Chondrocyte (in vitro differentiated cells): ENCODE measurements at regions not wholly inside any gene's neighbourhood (a gene's known extent, or its start where the extent isn't known, plus 50 kb on each side); places are given as distances from the start of the nearest gene placed in this dataset.

Source experiments
- DNase-seq: peaks from one replicate; pipeline ENCODE4 v3.0.0; 2021; ENCODE audit warnings: mixed read lengths, low spot score
- H3K27ac Mint-ChIP-seq: one replicate; pipeline ENCODE4 v1.8.0; 2021; ENCODE audit warnings: mild to moderate bottlenecking, moderate library complexity, mixed read lengths; ENCODE audit not compliant: unreplicated experiment
- H3K27me3 Mint-ChIP-seq: 2 replicates; pipeline ENCODE4 v1.8.0; 2021; ENCODE audit warnings: low read depth, mixed read lengths
- H3K36me3 Mint-ChIP-seq: 2 replicates; pipeline ENCODE4 v1.8.0; 2021; ENCODE audit warnings: low read depth, mixed read lengths
- H3K4me1 Mint-ChIP-seq: 2 replicates; pipeline ENCODE4 v1.8.0; 2021; ENCODE audit warnings: low read depth, mild to moderate bottlenecking, mixed read lengths
- H3K4me3 Mint-ChIP-seq: one replicate; pipeline ENCODE4 v1.8.0; 2021; ENCODE audit warnings: mild to moderate bottlenecking, moderate library complexity, mixed read lengths; ENCODE audit not compliant: unreplicated experiment
- H3K9me3 Mint-ChIP-seq: 2 replicates; pipeline ENCODE4 v1.8.0; 2021; ENCODE audit warnings: low read depth, mixed read lengths
- TF ChIP-seq, protein P1 (sequence below): fragments of 200-600 bp; sonication (generic); IDR thresholded peaks from 2 replicates; pipeline ENCODE4 v1.5.0; 2021; ENCODE audit warnings: antibody characterized with exemption, mild to moderate bottlenecking, moderate library complexity

DNA sequence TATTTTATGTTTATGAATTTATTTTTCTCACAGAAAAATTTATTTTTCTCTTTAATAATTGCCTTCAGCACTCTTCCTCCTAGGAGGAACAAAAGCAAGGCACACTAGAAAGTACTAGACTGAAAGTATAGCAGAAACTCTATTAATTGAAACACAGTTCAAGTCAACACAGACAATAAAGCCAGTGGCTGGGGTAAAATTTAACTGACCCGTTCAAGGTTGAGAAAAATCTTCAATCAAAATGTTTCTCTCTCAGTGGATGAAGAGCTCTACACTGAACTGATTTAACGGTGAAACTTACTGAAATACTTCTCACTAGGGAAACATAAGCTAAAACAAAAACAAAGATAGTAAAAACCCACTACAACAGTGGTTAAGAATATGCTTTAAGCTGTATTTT lies 230.1 kb upstream of the MIR17HG start:
- peaks cover 3% of the 10 kb centered on the region for H3K9me3 Mint-ChIP-seq

DNA sequence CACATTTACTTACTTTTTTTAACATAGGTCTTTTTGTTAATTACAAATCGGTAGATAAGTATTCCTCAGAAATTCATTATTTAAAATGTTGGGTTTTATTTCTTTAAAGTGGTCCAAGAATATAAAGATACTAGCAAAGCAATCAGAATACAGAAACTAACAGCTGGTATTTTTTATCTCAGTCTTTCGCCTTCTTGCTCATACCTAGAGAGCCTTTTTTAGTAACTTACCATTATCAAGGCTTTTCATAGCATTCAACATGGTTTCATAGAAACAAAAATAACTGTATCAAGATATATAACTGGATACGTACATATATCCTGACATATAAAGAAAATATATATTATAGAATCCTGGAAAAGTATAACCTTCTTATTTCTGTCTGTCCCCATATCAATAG lies 227.8 kb upstream of the MIR17HG start:
- H3K36me3 Mint-ChIP-seq = peaks cover 3% of the 10 kb centered on the region
- DNase-seq = no peak
- H3K27me3 Mint-ChIP-seq = no peaks in the 10 kb centered on the region
- H3K27ac Mint-ChIP-seq = no peak overlapping the region
- H3K9me3 Mint-ChIP-seq = peaks cover 3% of the 10 kb centered on the region
- H3K4me3 Mint-ChIP-seq = no peak overlapping the region
- TF ChIP-seq, protein P1, sequence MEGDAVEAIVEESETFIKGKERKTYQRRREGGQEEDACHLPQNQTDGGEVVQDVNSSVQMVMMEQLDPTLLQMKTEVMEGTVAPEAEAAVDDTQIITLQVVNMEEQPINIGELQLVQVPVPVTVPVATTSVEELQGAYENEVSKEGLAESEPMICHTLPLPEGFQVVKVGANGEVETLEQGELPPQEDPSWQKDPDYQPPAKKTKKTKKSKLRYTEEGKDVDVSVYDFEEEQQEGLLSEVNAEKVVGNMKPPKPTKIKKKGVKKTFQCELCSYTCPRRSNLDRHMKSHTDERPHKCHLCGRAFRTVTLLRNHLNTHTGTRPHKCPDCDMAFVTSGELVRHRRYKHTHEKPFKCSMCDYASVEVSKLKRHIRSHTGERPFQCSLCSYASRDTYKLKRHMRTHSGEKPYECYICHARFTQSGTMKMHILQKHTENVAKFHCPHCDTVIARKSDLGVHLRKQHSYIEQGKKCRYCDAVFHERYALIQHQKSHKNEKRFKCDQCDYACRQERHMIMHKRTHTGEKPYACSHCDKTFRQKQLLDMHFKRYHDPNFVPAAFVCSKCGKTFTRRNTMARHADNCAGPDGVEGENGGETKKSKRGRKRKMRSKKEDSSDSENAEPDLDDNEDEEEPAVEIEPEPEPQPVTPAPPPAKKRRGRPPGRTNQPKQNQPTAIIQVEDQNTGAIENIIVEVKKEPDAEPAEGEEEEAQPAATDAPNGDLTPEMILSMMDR = no peak
- H3K4me1 Mint-ChIP-seq = peaks cover 13% of the 10 kb centered on the region

More for the DNA sequence above, 230.1 kb upstream of the MIR17HG start:
- no peak for DNase-seq
- TF ChIP-seq, protein P1 = no peak
- Mint-ChIP-seq H3K4me3 (no peak overlapping the region), H3K36me3 (peaks cover 3% of the 10 kb centered on the region), H3K4me1 (peaks cover 13% of the 10 kb centered on the region), H3K27me3 (no peaks in the 10 kb centered on the region), H3K27ac (no peak overlapping the region)

DNA sequence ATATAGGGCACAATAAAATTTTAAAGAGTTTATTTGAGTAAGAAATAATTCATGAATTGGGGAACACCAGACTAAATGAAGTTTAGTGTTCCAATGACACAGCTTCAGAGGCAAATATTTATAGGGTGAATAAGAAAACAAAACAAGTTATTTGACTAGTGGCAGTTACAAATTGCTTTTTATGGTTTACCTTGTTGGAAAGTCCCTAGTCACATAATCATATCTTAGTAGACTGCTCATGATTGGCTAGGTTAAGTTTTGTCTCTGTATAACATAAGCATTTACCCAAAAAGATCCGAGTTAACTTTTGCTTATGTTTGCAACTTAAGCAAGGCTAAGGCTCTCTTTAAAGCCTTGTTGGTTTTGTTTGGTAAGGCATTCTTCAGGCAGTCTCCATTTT lies 224.7 kb upstream of the MIR17HG start:
- Mint-ChIP-seq H3K4me1 (peaks cover 2% of the 10 kb centered on the region), H3K9me3 (no peaks in the 10 kb centered on the region), H3K36me3 (no peaks in the 10 kb centered on the region), H3K27me3 (no peaks in the 10 kb centered on the region), H3K27ac (no peak overlapping the region), H3K4me3 (no peak overlapping the region)
- TF ChIP-seq, protein P1 = no peak
- DNase-seq = no peak

- no peaks in the 10 kb centered on the region for H3K27me3 Mint-ChIP-seq
- DNase-seq = no peak
- TF ChIP-seq, protein P1 = no peak
- no peak overlapping the region for H3K27ac Mint-ChIP-seq
- no peaks in the 10 kb centered on the region for H3K36me3 Mint-ChIP-seq
- H3K4me3 Mint-ChIP-seq = no peak overlapping the region
- H3K9me3 Mint-ChIP-seq = no peaks in the 10 kb centered on the region
- peaks cover 2% of the 10 kb centered on the region for H3K4me1 Mint-ChIP-seq
These were observed 223.9 kb upstream of the MIR17HG start for GRCh38 chr13:91123456-91124127.

- DNase-seq = no peak
- Mint-ChIP-seq H3K27me3 (no peaks in the 10 kb centered on the region), H3K4me3 (no peak overlapping the region), H3K9me3 (peaks cover 2% of the 10 kb centered on the region), H3K4me1 (peaks cover 2% of the 10 kb centered on the region), H3K36me3 (no peaks in the 10 kb centered on the region), H3K27ac (no peak overlapping the region)
- TF ChIP-seq, protein P1 = no peak
These were observed 220.7 kb upstream of the MIR17HG start for GRCh38 chr13:91126806-91127205.
